H1 (cell line): ENCODE measurements at regions not wholly inside any gene's neighbourhood (a gene's known extent, or its start where the extent isn't known, plus 50 kb on each side); places are given as distances from the start of the nearest gene placed in this dataset.

ENCODE experiments used
- ASH2L ChIP-seq: fragments of 200-600, 300-600 bp; sonication (generic); IDR thresholded peaks from one replicate; pipeline ENCODE4 v1.7.1; 2017; ENCODE audit warnings: low read length
- CHD7 ChIP-seq: fragments of 300-600 bp; sonication (generic); IDR thresholded peaks from 2 replicates; pipeline ENCODE4 v1.7.1; 2012; ENCODE audit warnings: low read length, moderate library complexity, mild to moderate bottlenecking, inconsistent platforms; ENCODE audit not compliant: insufficient replicate concordance
- EGR1 ChIP-seq: IDR thresholded peaks from 2 replicates; pipeline ENCODE4 v1.6.1; 2011; ENCODE audit warnings: low read depth, low read length, borderline replicate concordance
- EP300 ChIP-seq, 2 experiments: IDR thresholded peaks; 1 replicate in 1 of 2; 2 replicates in 1 of 2; pipeline ENCODE4 v1.6.1; 2011 to 2012; ENCODE audit warnings: low read depth in 2 of 2, low read length in 2 of 2, mild to moderate bottlenecking in 2 of 2, borderline replicate concordance in 1 of 2, inconsistent platforms in 1 of 2, moderate library complexity in 1 of 2
- HDAC2 ChIP-seq, 2 experiments: fragments of 300-600 bp in 1 of 2; sonication (generic) in 1 of 2; IDR thresholded peaks; 2 replicates each; pipeline ENCODE4 v1.6.1; 2011 to 2012; ENCODE audit warnings: low read depth in 2 of 2, low read length in 2 of 2, mild to moderate bottlenecking in 2 of 2, moderate library complexity in 2 of 2, borderline replicate concordance in 1 of 2, inconsistent platforms in 1 of 2
- KDM1A ChIP-seq: fragments of 200-600, 300-600 bp; sonication (generic); IDR thresholded peaks from 2 replicates; pipeline ENCODE4 v1.7.1; 2016; ENCODE audit warnings: mild to moderate bottlenecking, low read length, borderline replicate concordance
- KDM4A ChIP-seq: IDR thresholded peaks from one replicate; pipeline ENCODE4 v1.7.1; 2012; ENCODE audit warnings: low read depth, mild to moderate bottlenecking, moderate library complexity, low read length, inconsistent platforms; ENCODE audit not compliant: severe bottlenecking
- NANOG ChIP-seq: IDR thresholded peaks from 2 replicates; pipeline ENCODE4 v1.6.1; 2011; ENCODE audit warnings: low read length, low read depth, mild to moderate bottlenecking, inconsistent platforms; ENCODE audit not compliant: insufficient read depth, poor library complexity, severe bottlenecking
- RNF2 ChIP-seq: fragments of 200-900, 300-1000 bp; sonication (generic); IDR thresholded peaks from 2 replicates; pipeline ENCODE4 v1.7.1; 2016; ENCODE audit warnings: borderline replicate concordance, low read depth, mild to moderate bottlenecking, antibody characterized with exemption, low read length; ENCODE audit not compliant: poor library complexity, severe bottlenecking; ENCODE audit errors: missing control alignments
- RXRA ChIP-seq: IDR thresholded peaks from 2 replicates; pipeline ENCODE4 v1.6.1; 2011; ENCODE audit warnings: low read depth, mild to moderate bottlenecking, low read length, moderate library complexity; ENCODE audit not compliant: insufficient read depth
- TAF7 ChIP-seq: optimal IDR thresholded peaks from 2 replicates; pipeline ENCODE3; 2011; ENCODE audit warnings: low read depth, mild to moderate bottlenecking, inconsistent platforms, low read length, moderate library complexity, borderline replicate concordance

DNA sequence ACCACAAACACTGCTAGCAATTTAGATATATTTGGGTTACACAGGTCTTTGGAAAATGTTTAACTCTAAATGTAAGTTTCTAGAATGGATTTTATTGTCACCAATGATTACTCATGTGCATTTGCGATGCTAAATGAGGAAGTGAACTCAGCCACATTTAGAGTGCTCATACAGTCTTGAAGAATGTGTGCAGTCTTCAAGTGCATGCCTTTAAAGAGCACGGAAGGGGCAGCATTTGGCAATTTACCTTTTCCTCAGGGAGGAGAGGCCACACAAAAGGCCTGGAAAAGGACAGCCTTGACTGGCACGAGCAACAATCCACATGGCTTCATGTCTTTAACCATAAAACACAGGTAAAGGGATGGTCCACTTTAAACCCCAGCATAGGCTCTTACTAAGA, 78.5 kb upstream of the STK17B start (continued):
- no peak for TF ChIP-seq CHD7
- TF ChIP-seq EP300 (IDR thresholded peaks at IDR 0.05; ENCODE audit: borderline replicate concordance in 1 of 2, low read depth in 2 of 2, low read length in 2 of 2), result no peak
- TF ChIP-seq RXRA, result no peak
- no peak for TF ChIP-seq HDAC2 (IDR thresholded peaks at IDR 0.05; ENCODE audit: borderline replicate concordance in 1 of 2, low read depth in 2 of 2, low read length in 2 of 2)
- TF ChIP-seq ASH2L, result no peak
- no peak for TF ChIP-seq KDM4A
- no peak for TF ChIP-seq TAF7
- no peak for TF ChIP-seq KDM1A
- TF ChIP-seq RNF2, result no peak
- TF ChIP-seq EGR1, result no peak
- TF ChIP-seq NANOG, result no peak
